NOMO-1 treated with dmso at 0.1 percent for 144 hours (cell line): ENCODE measurements at regions not wholly inside any gene's neighbourhood (a gene's known extent, or its start where the extent isn't known, plus 50 kb on each side); places are given as distances from the start of the nearest gene placed in this dataset.

Source experiments
- DNase-seq: peaks from one replicate; lab custom pipeline; 2025; ENCODE audit not compliant: unreplicated experiment; lab: John Stamatoyannopoulos, UW

GRCh38 chr3:6078436-6078835 lies 782.5 kb upstream of the GRM7 start:
- DNase-seq, result no peak

GRCh38 chr3:6079011-6079410 lies 781.9 kb upstream of the GRM7 start:
- DNase-seq, result no peak

- DNase-seq, result no peak
Measured at GRCh38 chr3:6079561-6080179, 781.2 kb upstream of the GRM7 start.

DNA sequence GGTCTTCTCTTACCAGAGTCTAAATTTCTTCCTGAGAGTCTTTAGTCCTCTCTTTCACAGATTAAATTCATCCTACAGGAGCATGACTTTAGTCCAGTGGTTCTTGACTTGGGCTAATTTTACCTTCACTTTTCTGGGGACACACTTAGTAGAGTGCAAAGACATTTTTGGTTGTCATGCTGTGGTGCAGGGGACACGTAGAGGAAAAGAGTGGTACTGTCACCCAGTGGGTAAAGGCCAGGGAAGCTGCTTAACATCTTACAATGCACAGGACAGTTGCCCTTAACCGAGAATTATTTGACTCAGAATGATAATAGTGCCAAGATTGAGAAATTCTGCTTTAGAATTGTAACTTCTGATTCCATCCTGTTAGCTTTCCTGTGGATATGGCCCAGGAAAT lies 772.5 kb upstream of the GRM7 start:
- no peak for DNase-seq

GRCh38 chr3:6089780-6090179 lies 771.1 kb upstream of the GRM7 start:
- no peak for DNase-seq

DNA sequence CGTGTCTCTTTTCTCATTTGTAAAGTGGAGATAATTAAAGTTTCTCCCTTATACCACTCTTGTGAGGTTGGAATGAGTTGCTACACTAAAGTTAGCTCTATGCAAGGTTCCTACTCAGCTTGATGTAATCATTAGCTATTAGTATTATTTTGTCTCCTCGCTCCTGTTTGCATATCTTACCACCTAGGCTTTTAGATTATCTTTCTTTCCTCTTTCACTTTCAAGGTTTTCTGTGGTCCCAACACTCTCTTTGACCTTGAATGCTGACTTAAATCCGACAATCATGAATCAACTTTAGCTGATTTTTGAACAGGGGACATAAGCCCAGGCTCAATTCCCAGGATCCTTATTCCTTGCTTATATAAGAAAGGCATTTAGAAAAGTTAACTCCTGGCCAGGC lies 769.7 kb upstream of the GRM7 start:
- no peak for DNase-seq

DNA sequence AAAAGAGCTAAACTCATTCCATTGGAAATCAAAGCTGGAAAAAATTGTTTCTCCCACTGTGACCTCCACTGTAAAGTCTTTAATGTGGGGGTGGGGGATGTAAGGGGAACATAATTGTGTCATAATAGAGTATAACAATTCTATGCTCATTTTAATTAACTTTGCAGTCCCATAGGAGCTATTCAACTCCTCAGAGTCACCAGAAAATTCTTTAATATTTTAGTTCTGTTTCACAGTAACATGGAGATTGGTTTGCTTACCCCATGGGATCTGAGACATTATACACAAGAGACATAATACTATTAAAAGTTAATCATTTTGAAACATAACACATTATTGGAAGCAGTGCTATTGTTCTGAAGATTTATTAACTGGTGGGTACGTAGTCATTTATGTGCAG lies 765.9 kb upstream of the GRM7 start:
- no peak for DNase-seq

DNA sequence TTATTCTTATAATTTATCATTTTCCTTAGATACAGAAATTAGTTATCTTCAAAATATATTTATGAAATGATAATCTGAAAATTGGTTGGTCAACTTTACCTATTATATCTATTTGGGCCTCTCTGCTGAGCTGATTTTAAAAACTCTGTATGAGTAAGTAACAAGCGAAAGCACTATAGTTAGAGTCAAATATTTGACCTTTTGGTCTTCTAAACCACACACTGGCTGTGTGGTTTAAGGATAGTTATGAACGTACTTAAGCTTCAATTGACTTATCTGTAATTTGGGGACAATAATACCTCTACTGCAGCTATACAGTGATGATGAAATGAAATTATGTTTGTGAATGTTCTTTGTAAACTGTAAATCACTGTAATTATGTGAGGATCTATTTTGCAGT lies 763.9 kb upstream of the GRM7 start:
- no peak for DNase-seq

- DNase-seq, result no peak
Measured at GRCh38 chr3:6097556-6097955, 763.4 kb upstream of the GRM7 start.

GRCh38 chr3:6098516-6099157 lies 762.3 kb upstream of the GRM7 start:
- DNase-seq, result no peak

DNA sequence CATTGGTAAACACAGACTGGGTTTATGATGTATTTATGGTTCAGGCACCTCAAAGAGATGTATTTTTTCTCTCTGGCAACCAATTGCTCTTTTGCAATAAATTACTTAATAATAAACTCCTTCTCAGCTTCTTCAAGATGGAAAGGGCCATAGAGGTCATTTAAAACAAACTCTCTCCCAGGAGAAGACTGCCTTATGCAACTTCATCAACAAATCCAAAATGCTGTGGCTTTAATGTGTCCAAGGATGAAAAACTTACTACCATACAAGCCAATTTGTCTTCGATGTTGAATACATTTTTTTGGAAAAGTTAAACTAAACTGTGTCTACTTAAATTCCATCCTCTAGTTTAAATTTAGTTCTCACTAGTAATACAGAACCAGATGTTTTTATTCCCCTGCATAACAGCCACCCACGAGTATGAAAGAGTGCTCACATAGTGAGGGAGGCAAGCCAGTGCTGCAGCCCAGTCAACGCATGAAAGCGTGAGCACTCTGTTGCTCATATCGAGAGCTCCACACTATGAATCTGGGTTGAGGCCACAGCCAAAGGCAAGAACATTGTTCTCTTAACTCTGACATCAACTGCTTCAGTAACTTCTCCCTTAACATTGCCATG lies 761.3 kb upstream of the GRM7 start:
- DNase-seq, result no peak

- DNase-seq, result no peak
Measured at GRCh38 chr3:6105187-6105586, 755.7 kb upstream of the GRM7 start.

DNA sequence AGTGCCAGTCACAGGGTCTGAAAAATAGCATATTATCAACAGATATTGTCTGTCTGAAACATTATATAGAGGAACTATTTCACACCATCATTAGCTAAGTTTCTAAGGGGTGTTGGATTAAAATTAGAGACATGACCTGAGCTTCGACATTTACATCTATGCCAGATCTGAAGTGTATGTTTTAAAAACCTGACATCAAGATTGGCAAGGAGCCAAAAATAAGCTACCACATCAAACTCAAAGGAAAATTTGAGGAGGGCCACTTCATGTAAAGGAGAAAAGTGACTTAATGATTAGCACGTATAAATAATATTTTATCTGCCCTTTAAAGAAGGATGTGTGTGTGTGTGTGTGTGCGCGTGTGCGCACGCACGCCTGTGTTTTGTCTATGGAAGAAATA lies 752.0 kb upstream of the GRM7 start:
- no peak for DNase-seq

DNA sequence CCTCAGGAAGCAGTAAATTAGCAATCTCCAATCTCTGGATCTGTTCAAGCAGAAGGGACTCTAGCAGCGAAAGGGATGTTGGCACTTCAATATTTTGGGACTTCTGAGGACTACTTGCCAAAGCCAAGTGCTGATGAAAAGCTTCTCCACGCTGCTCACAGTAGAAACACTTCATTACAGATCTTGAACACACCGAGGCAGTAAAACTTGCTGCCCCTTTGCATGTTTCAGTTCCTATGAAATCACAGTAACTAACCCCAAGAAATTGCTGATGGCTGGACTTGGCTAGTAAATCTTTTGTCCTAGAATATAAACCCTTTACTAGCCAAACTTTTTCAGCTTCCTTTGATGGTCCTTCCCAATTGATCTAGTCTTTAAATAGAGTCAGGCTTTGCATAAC lies 750.5 kb upstream of the GRM7 start:
- DNase-seq, result no peak

DNA sequence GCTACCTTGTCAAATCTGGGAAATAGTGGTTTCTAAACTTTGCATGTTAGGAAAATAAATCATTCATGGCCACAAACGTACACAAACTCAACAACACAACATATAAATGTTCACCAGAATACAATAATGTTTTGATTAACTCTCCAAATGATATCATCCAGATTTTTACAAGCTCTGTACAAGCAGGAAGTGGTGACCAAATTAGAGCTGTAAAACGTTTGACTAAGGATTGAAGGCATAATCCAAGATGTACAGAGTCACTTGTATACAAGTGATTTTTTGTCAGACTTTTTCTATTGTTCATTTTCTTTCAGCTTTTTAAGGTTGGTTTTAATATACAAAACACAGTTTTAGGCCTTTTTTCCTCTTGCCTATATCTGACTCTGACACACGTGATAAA lies 748.4 kb upstream of the GRM7 start:
- no peak for DNase-seq

DNA sequence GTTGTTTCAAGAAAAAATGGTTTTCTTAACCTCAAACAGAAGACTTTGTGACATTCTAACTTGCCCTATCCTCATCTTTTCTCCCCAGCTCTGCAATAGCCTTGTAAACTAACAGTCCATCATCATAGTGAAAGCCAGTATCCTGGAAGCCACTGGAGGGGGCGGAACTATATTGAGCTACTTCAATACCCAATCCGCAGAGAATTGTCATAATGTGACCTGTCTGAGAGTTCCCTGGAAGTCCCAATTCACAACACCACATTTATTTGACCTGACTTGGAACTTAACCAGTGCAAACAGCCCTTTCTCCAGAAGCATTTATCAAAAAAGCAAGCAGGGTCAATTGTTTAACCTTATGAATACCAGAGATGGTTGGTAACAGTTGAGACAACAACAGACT lies 747.6 kb upstream of the GRM7 start:
- no peak for DNase-seq

DNA sequence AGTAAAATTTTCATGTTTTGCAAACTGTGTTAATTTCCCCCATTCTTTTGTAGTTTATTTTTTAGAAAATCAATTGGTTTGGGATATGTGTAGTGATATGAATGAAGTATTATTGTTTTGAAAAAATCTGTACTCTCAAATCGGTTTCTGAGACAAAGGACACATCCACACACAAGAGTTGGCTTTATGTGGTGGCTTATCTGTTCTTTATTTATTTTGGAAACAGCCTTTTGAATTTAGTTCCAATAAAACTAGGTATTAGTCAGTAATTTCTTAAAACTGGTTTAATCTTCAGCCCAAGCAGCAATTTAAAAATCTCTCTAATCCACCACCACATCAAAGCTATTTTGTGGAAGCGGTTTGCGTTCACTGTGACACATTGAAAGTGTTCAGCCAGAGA lies 741.5 kb upstream of the GRM7 start:
- DNase-seq, result no peak

GRCh38 chr3:6120786-6121185 lies 740.1 kb upstream of the GRM7 start:
- no peak for DNase-seq

DNA sequence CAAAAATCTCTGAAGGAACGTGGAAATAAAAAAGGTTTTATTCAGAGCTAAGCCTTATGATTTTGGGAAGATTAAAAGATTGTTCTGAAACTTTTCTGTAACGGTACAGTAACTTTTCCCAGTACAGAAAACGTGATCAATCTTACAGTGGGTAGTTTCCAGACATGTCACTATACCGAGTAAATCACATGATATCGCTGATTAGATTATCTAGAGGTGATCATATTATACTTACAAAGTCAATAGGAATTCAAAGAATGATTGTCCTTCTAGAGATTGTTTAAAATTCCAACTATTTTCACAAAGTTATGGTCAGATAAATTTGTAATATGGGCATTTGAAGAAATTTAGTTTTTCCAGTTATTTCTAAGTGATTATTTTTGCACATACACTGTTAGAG lies 736.0 kb upstream of the GRM7 start:
- DNase-seq, result no peak

DNA sequence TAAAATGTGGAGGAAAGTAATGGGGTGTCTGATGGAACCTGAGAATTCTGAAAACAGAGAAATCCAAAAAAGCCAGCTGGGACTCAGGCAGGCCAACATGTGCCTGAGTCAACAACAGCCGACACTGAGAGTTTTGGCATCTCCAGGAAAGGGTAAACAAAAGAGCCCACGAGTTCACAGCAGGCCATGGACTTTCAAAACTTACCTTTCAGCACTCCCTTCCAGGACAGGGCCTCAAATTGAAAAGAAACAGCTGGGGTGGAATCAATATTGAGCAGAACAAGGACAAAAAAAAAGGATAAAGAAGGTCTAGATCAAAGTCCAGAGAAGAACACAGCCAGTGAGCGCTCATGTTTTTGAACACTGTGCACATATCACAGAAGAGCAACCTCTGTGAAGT lies 735.4 kb upstream of the GRM7 start:
- no peak for DNase-seq

DNA sequence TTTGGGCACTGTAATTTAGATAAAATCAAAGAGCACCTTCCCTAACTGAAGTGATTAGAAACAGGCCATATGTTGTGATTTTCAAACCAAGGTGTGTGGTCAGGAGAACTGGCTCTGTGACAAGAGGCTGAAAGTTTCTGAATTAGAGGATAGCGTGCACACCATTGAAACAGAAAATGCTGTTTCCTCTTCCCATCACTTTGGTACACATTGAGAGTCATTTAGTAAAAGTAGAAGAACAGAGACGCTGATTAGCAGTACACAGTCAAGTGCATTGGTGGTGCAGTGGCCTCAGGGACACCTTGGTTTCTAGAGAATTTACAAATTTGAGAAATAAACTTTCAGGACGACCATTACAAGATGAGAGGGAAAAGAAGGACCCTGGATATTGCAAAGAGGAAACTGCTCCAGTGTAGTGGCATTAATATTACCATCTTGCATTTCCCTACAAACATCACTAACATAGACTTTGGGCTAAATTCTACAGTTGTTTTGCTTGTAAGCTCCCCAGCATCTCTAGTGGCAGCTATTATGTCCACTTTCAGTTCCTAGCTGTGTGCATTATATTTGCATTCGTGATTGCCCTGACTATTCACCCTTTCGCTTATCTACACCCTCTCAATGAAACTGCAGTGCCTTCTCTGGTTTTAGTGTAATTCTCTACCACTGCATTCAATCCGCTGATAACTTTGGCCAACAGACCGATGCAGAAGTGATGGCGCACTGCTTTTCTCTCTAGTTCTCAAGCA lies 728.1 kb upstream of the GRM7 start:
- DNase-seq, result no peak

GRCh38 chr3:6142707-6143106 lies 718.2 kb upstream of the GRM7 start:
- no peak for DNase-seq
